GM11168 (cell line): ENCODE measurements at regions not wholly inside any gene's neighbourhood (a gene's known extent, or its start where the extent isn't known, plus 50 kb on each side); places are given as distances from the start of the nearest gene placed in this dataset.

ENCODE experiments used
- in situ Hi-C: fragments of 300-500 bp; cut with MboI; formaldehyde crosslinking; loops from one replicate; pipeline ENCODE4 v1.12.0; 2022; ENCODE audit warnings: low sequenced_read_pairs; ENCODE audit not compliant: unreplicated experiment

GRCh38 chr3:59596741-59597140, 546.9 kb upstream of the CFAP20DC start:
- in situ Hi-C loops = no loop called here

GRCh38 chr3:59595830-59596229, 546.0 kb upstream of the CFAP20DC start:
- in situ Hi-C loops = no loop called here

- in situ Hi-C loops = no loop called here
These were observed 543.6 kb upstream of the CFAP20DC start for GRCh38 chr3:59593380-59593779.

- in situ Hi-C loops = no loop called here
These were observed 531.2 kb upstream of the CFAP20DC start for GRCh38 chr3:59580996-59581395.

GRCh38 chr3:59580499-59580898, 530.7 kb upstream of the CFAP20DC start:
- in situ Hi-C loops = no loop called here

- in situ Hi-C loops = loop anchor here (10.0 kb wide), 1 partner anchor 287 kb away; no protein-coding TSS in a partner anchor
These were observed 528.3 kb upstream of the CFAP20DC start for GRCh38 chr3:59578129-59578528.

- in situ Hi-C loops = loop anchor here (10.0 kb wide), 1 partner anchor 288 kb away; no protein-coding TSS in a partner anchor
These were observed 526.8 kb upstream of the CFAP20DC start for GRCh38 chr3:59576606-59577005.

- in situ Hi-C loops = loop anchor here (10.0 kb wide), 1 partner anchor 289 kb away; no protein-coding TSS in a partner anchor
These were observed 525.5 kb upstream of the CFAP20DC start for GRCh38 chr3:59575113-59576001.

- in situ Hi-C loops = loop anchor here (10.0 kb wide), 1 partner anchor 291 kb away; no protein-coding TSS in a partner anchor
These were observed 524.1 kb upstream of the CFAP20DC start for GRCh38 chr3:59573911-59574310.

- in situ Hi-C loops = loop anchor here (10.0 kb wide), 1 partner anchor 293 kb away; no protein-coding TSS in a partner anchor
These were observed 522.3 kb upstream of the CFAP20DC start for GRCh38 chr3:59572106-59572505.

- in situ Hi-C loops = loop anchor here (10.0 kb wide), 1 partner anchor 294 kb away; no protein-coding TSS in a partner anchor
These were observed 521.0 kb upstream of the CFAP20DC start for GRCh38 chr3:59570806-59571205.

- in situ Hi-C loops = loop anchor here (10.0 kb wide), 1 partner anchor 113 kb away; no protein-coding TSS in a partner anchor
These were observed 517.8 kb upstream of the CFAP20DC start for GRCh38 chr3:59567661-59568060.

GRCh38 chr3:59566481-59566975, 516.7 kb upstream of the CFAP20DC start:
- in situ Hi-C loops = loop anchor here (10.0 kb wide), 1 partner anchor 112 kb away; no protein-coding TSS in a partner anchor

GRCh38 chr3:59565125-59565524, 515.3 kb upstream of the CFAP20DC start:
- in situ Hi-C loops = loop anchor here (10.0 kb wide), 1 partner anchor 110 kb away; no protein-coding TSS in a partner anchor

GRCh38 chr3:59563966-59564365, 514.1 kb upstream of the CFAP20DC start:
- in situ Hi-C loops = loop anchor here (10.0 kb wide), 1 partner anchor 109 kb away; no protein-coding TSS in a partner anchor

- in situ Hi-C loops = loop anchor here (10.0 kb wide), 1 partner anchor 108 kb away; no protein-coding TSS in a partner anchor
These were observed 513.3 kb upstream of the CFAP20DC start for GRCh38 chr3:59563072-59563605.

GRCh38 chr3:59559721-59560435, 510.1 kb upstream of the CFAP20DC start:
- in situ Hi-C loops = loop anchor here (10.0 kb wide), 1 partner anchor 105 kb away; no protein-coding TSS in a partner anchor

- in situ Hi-C loops = no loop called here
These were observed 509.3 kb upstream of the CFAP20DC start for GRCh38 chr3:59558906-59559720.
